ENCODE measurements at regions not wholly inside any gene's neighbourhood (a gene's known extent, or its start where the extent isn't known, plus 50 kb on each side); places are given as distances from the start of the nearest gene placed in this dataset.

DNA sequence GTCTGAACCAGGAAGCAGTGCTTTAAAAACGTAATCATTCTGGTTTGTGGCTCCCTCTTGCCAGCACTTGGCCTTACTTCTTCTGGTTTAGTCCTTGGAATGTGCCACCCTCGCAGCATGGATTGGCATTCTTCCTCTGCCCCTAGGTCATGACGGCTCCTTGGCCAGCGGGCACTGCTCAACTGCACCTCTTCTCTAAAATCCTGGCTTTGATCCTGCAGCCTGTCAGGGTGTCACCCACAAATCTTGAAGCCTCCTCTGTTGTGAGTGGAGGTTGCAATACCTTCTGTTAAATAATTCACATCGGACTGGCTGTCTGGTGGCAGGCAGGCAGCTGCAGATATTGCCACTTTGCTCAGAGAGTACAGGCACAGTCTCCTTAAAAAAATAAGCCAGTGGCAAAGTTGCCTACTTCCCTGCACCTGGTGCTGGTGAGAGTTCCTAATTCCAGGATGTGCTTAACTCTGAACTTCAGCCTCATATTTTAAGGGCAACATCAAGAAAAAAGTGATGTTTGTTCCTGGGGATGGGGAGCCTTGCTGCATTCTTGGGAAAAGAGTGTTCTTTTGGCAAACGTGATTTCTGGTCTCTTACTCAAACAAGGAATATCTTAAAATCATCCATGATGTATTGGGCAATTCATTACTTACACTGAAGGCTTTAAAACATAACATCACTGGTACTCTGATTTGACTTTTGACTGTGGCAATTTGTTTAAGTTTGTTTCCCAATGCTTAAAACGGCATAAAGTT is 179.8 kb downstream of the FOXA2 start:
- TF ChIP-seq, protein P1, sequence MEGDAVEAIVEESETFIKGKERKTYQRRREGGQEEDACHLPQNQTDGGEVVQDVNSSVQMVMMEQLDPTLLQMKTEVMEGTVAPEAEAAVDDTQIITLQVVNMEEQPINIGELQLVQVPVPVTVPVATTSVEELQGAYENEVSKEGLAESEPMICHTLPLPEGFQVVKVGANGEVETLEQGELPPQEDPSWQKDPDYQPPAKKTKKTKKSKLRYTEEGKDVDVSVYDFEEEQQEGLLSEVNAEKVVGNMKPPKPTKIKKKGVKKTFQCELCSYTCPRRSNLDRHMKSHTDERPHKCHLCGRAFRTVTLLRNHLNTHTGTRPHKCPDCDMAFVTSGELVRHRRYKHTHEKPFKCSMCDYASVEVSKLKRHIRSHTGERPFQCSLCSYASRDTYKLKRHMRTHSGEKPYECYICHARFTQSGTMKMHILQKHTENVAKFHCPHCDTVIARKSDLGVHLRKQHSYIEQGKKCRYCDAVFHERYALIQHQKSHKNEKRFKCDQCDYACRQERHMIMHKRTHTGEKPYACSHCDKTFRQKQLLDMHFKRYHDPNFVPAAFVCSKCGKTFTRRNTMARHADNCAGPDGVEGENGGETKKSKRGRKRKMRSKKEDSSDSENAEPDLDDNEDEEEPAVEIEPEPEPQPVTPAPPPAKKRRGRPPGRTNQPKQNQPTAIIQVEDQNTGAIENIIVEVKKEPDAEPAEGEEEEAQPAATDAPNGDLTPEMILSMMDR (IDR thresholded peaks at IDR 0.05) = no peak
- no peak for TF ChIP-seq POLR2A (IDR thresholded peaks at IDR 0.05)
- no peak for TF ChIP-seq POLR2AphosphoS5 (IDR thresholded peaks at IDR 0.05; ENCODE audit: insufficient read depth in 1 of 2, low read depth in 1 of 2)

Data from vagina (tissue), 2 donors.